ENCODE measurements at regions not wholly inside any gene's neighbourhood (a gene's known extent, or its start where the extent isn't known, plus 50 kb on each side); places are given as distances from the start of the nearest gene placed in this dataset.
"Not testable (repeated sequence)": the region's sequence is repeated elsewhere in the genome, so short reads cannot be mapped to it uniquely, and the experiment has no call there.

GRCh38 chr12:73678335-73678734 is 859.3 kb upstream of the ATXN7L3B start:
- TF ChIP-seq GATA1 (IDR thresholded peaks at IDR 0.05; ENCODE audit: low read depth, low read length) = no peak
- no peak for TF ChIP-seq POLR2A (IDR thresholded peaks at IDR 0.05; ENCODE audit: low read length)
- DNase-seq = no peak

GRCh38 chr12:73699318-73699717 is 838.3 kb upstream of the ATXN7L3B start:
- TF ChIP-seq POLR2A (IDR thresholded peaks at IDR 0.05; ENCODE audit: low read length) (no peak), GATA1 (IDR thresholded peaks at IDR 0.05; ENCODE audit: low read depth, low read length) (no peak)
- no peak for DNase-seq

- TF ChIP-seq POLR2A (IDR thresholded peaks at IDR 0.05; ENCODE audit: low read length) = no peak
- no peak for TF ChIP-seq GATA1 (IDR thresholded peaks at IDR 0.05; ENCODE audit: low read depth, low read length)
- no peak for DNase-seq
Observed at GRCh38 chr12:73714655-73715054, 823.0 kb upstream of the ATXN7L3B start.

- DNase-seq = not testable (repeated sequence)
Observed at GRCh38 chr12:73716143-73716542, 821.5 kb upstream of the ATXN7L3B start.

GRCh38 chr12:73719223-73719622 is 818.4 kb upstream of the ATXN7L3B start:
- no peak for TF ChIP-seq GATA1 (IDR thresholded peaks at IDR 0.05; ENCODE audit: low read depth, low read length)
- TF ChIP-seq POLR2A (IDR thresholded peaks at IDR 0.05; ENCODE audit: low read length) = no peak
- no peak for DNase-seq

- DNase-seq = no peak
- no peak for TF ChIP-seq GATA1 (IDR thresholded peaks at IDR 0.05; ENCODE audit: low read depth, low read length)
- TF ChIP-seq POLR2A (IDR thresholded peaks at IDR 0.05; ENCODE audit: low read length) = no peak
Observed at GRCh38 chr12:73726881-73727280, 810.8 kb upstream of the ATXN7L3B start.

- DNase-seq = no peak
Observed at GRCh38 chr12:73731658-73732057, 806.0 kb upstream of the ATXN7L3B start.

GRCh38 chr12:73769337-73769736 is 768.3 kb upstream of the ATXN7L3B start:
- TF ChIP-seq GATA1 (IDR thresholded peaks at IDR 0.05; ENCODE audit: low read depth, low read length) = no peak
- no peak for TF ChIP-seq POLR2A (IDR thresholded peaks at IDR 0.05; ENCODE audit: low read length)
- no peak for DNase-seq

More at GRCh38 chr12:73731658-73732057, 806.0 kb upstream of the ATXN7L3B start:
- TF ChIP-seq POLR2A (IDR thresholded peaks at IDR 0.05; ENCODE audit: low read length) (no peak), GATA1 (IDR thresholded peaks at IDR 0.05; ENCODE audit: low read depth, low read length) (no peak)

- DNase-seq = no peak
- TF ChIP-seq POLR2A (IDR thresholded peaks at IDR 0.05; ENCODE audit: low read length) (no peak), GATA1 (IDR thresholded peaks at IDR 0.05; ENCODE audit: low read depth, low read length) (no peak)
Observed at GRCh38 chr12:73798523-73798922, 739.1 kb upstream of the ATXN7L3B start.

GRCh38 chr12:73815072-73815645 is 722.5 kb upstream of the ATXN7L3B start:
- no peak for DNase-seq
- TF ChIP-seq POLR2A (IDR thresholded peaks at IDR 0.05; ENCODE audit: low read length) = no peak
- TF ChIP-seq GATA1 (IDR thresholded peaks at IDR 0.05; ENCODE audit: low read depth, low read length) = no peak

GRCh38 chr12:73817161-73817560 is 720.5 kb upstream of the ATXN7L3B start:
- no peak for TF ChIP-seq POLR2A (IDR thresholded peaks at IDR 0.05; ENCODE audit: low read length)
- no peak for TF ChIP-seq GATA1 (IDR thresholded peaks at IDR 0.05; ENCODE audit: low read depth, low read length)
- DNase-seq = no peak

GRCh38 chr12:73833746-73834145 is 703.9 kb upstream of the ATXN7L3B start:
- DNase-seq = no peak
- no peak for TF ChIP-seq POLR2A (IDR thresholded peaks at IDR 0.05; ENCODE audit: low read length)
- no peak for TF ChIP-seq GATA1 (IDR thresholded peaks at IDR 0.05; ENCODE audit: low read depth, low read length)

GRCh38 chr12:73841963-73842362 is 695.7 kb upstream of the ATXN7L3B start:
- DNase-seq = no peak
- no peak for TF ChIP-seq GATA1 (IDR thresholded peaks at IDR 0.05; ENCODE audit: low read depth, low read length)
- TF ChIP-seq POLR2A (IDR thresholded peaks at IDR 0.05; ENCODE audit: low read length) = no peak

- TF ChIP-seq GATA1 (IDR thresholded peaks at IDR 0.05; ENCODE audit: low read depth, low read length) = no peak
- no peak for TF ChIP-seq POLR2A (IDR thresholded peaks at IDR 0.05; ENCODE audit: low read length)
- no peak for DNase-seq
Observed at GRCh38 chr12:73863546-73863945, 674.1 kb upstream of the ATXN7L3B start.

GRCh38 chr12:73867147-73867546 is 670.5 kb upstream of the ATXN7L3B start:
- no peak for DNase-seq
- no peak for TF ChIP-seq GATA1 (IDR thresholded peaks at IDR 0.05; ENCODE audit: low read depth, low read length)
- TF ChIP-seq POLR2A (IDR thresholded peaks at IDR 0.05; ENCODE audit: low read length) = no peak

- not testable (repeated sequence) for DNase-seq
Observed at GRCh38 chr12:73877291-73877690, 660.3 kb upstream of the ATXN7L3B start.

Measured in erythroblast (primary cell).